ENCODE measurements at regions not wholly inside any gene's neighbourhood (a gene's known extent, or its start where the extent isn't known, plus 50 kb on each side); places are given as distances from the start of the nearest gene placed in this dataset.
"Not testable (repeated sequence)": the region's sequence is repeated elsewhere in the genome, so short reads cannot be mapped to it uniquely, and the experiment has no call there.

GRCh38 chr4:167893531-167893930 is 198.8 kb upstream of the ANXA10 start:
- H3K36me3 Mint-ChIP-seq: no peaks in the 10 kb centered on the region
- no peaks in the 10 kb centered on the region for H3K4me1 Mint-ChIP-seq
- 100% methylated on average over 2 of the region's 3 CpGs for WGBS (ENCODE audit: insufficient coverage)
- ATAC-seq (no peak), DNase-seq (no peak)
- H3K27ac ChIP-seq (ENCODE audit: low read length): no peak overlapping the region
- no peaks in the 10 kb centered on the region for H3K36me3 ChIP-seq (ENCODE audit: control insufficient read depth, insufficient read depth, low read length)
- no peak for TF ChIP-seq CTCF (IDR thresholded peaks at IDR 0.05)
- H3K4me3 Mint-ChIP-seq: no peak overlapping the region
- H3K4me3 ChIP-seq (ENCODE audit: low read length): no peak overlapping the region
- H3K9me3 ChIP-seq (ENCODE audit: control insufficient read depth, insufficient read depth, low read length): peaks cover 10% of the 10 kb centered on the region
- intact Hi-C loops (cut with micrococcal nuclease): no loop called here
- H3K4me1 ChIP-seq (ENCODE audit: control insufficient read depth, insufficient read depth, low read length): no peaks in the 10 kb centered on the region
- H3K27me3 ChIP-seq (ENCODE audit: control insufficient read depth, insufficient read depth, low read length): no peaks in the 10 kb centered on the region
- H3K27ac Mint-ChIP-seq: no peak overlapping the region
- no peaks in the 10 kb centered on the region for H3K27me3 Mint-ChIP-seq (ENCODE audit: low read depth in 2 of 2)
- H3K9me3 Mint-ChIP-seq: peaks cover 14 to 15% of the 10 kb centered on the region in 2 donors

GRCh38 chr4:167896260-167896659 is 196.1 kb upstream of the ANXA10 start:
- ATAC-seq; intact Hi-C loops (cut with micrococcal nuclease); H3K27me3 ChIP-seq (ENCODE audit: control insufficient read depth, insufficient read depth, low read length); DNase-seq; H3K4me1 ChIP-seq (ENCODE audit: control insufficient read depth, insufficient read depth, low read length); H3K36me3 Mint-ChIP-seq; H3K4me3 ChIP-seq (ENCODE audit: low read length); H3K27ac ChIP-seq (ENCODE audit: low read length); H3K36me3 ChIP-seq (ENCODE audit: control insufficient read depth, insufficient read depth, low read length); H3K27ac Mint-ChIP-seq; H3K9me3 ChIP-seq (ENCODE audit: control insufficient read depth, insufficient read depth, low read length); H3K4me1 Mint-ChIP-seq; H3K4me3 Mint-ChIP-seq; H3K27me3 Mint-ChIP-seq (ENCODE audit: low read depth in 2 of 2): not testable (repeated sequence)
- WGBS (ENCODE audit: insufficient coverage): 88% methylated on average over 1 of the region's 3 CpGs
- peaks cover 9 to 16% of the 10 kb centered on the region in 2 donors for H3K9me3 Mint-ChIP-seq

GRCh38 chr4:167897116-167897515 is 195.2 kb upstream of the ANXA10 start:
- Histone ChIP-seq H3K4me1 (ENCODE audit: control insufficient read depth, insufficient read depth, low read length) (no peaks in the 10 kb centered on the region), H3K9me3 (ENCODE audit: control insufficient read depth, insufficient read depth, low read length) (peaks cover 8% of the 10 kb centered on the region), H3K4me3 (ENCODE audit: low read length) (no peak overlapping the region), H3K27me3 (ENCODE audit: control insufficient read depth, insufficient read depth, low read length) (no peaks in the 10 kb centered on the region), H3K27ac (ENCODE audit: low read length) (no peak overlapping the region), H3K36me3 (ENCODE audit: control insufficient read depth, insufficient read depth, low read length) (no peaks in the 10 kb centered on the region)
- no peaks in the 10 kb centered on the region for H3K4me1 Mint-ChIP-seq
- H3K27me3 Mint-ChIP-seq (ENCODE audit: low read depth in 2 of 2): no peaks in the 10 kb centered on the region
- peaks cover 11 to 15% of the 10 kb centered on the region in 2 donors for H3K9me3 Mint-ChIP-seq
- 65% methylated on average over 4 of the region's 5 CpGs for WGBS (ENCODE audit: insufficient coverage)
- no peaks in the 10 kb centered on the region for H3K36me3 Mint-ChIP-seq
- intact Hi-C loops (cut with micrococcal nuclease): loop anchor here (1.0 kb wide), 1 partner anchor 24 kb away; no protein-coding TSS in a partner anchor
- no peak overlapping the region for H3K27ac Mint-ChIP-seq
- TF ChIP-seq CTCF (IDR thresholded peaks at IDR 0.05): no peak
- DNase-seq: no peak
- H3K4me3 Mint-ChIP-seq: no peak overlapping the region
- no peak for ATAC-seq

GRCh38 chr4:167903291-167903721 is 189.0 kb upstream of the ANXA10 start:
- TF ChIP-seq CTCF (IDR thresholded peaks at IDR 0.05): no peak
- no peak for ATAC-seq

More at GRCh38 chr4:167903291-167903721, 189.0 kb upstream of the ANXA10 start:
- Mint-ChIP-seq H3K9me3 (peaks cover 13 to 16% of the 10 kb centered on the region in 2 donors), H3K27me3 (ENCODE audit: low read depth in 2 of 2) (no peaks in the 10 kb centered on the region), H3K27ac (no peak overlapping the region), H3K4me1 (no peaks in the 10 kb centered on the region), H3K36me3 (no peaks in the 10 kb centered on the region), H3K4me3 (no peak overlapping the region)
- Histone ChIP-seq H3K27ac (ENCODE audit: low read length) (no peak overlapping the region), H3K36me3 (ENCODE audit: control insufficient read depth, insufficient read depth, low read length) (no peaks in the 10 kb centered on the region), H3K4me3 (ENCODE audit: low read length) (no peak overlapping the region), H3K27me3 (ENCODE audit: control insufficient read depth, insufficient read depth, low read length) (no peaks in the 10 kb centered on the region), H3K4me1 (ENCODE audit: control insufficient read depth, insufficient read depth, low read length) (no peaks in the 10 kb centered on the region), H3K9me3 (ENCODE audit: control insufficient read depth, insufficient read depth, low read length) (no peaks in the 10 kb centered on the region)
- DNase-seq: no peak
- WGBS (ENCODE audit: insufficient coverage): 91% methylated on average over 1 of the region's 1 CpG
- intact Hi-C loops (cut with micrococcal nuclease): no loop called here
